PFSK-1 (cell line): ENCODE measurements at regions not wholly inside any gene's neighbourhood (a gene's known extent, or its start where the extent isn't known, plus 50 kb on each side); places are given as distances from the start of the nearest gene placed in this dataset.

Experiments
- FOXP2 ChIP-seq: optimal IDR thresholded peaks from 2 replicates; pipeline ENCODE3; 2011; ENCODE audit warnings: borderline replicate concordance, control low read depth, inconsistent platforms; ENCODE audit not compliant: insufficient read depth; ENCODE audit errors: extremely low read length, extremely low read depth
- POLR2AphosphoS5 ChIP-seq: IDR thresholded peaks from 2 replicates; pipeline ENCODE4 v1.6.1; 2012; ENCODE audit warnings: low read depth, mild to moderate bottlenecking, control low read depth, low read length, moderate library complexity
- REST ChIP-seq, 2 experiments: IDR thresholded peaks; 2 replicates each; pipeline versions ENCODE4 v1.6.1 to v1.8.0; 2011 to 2012; ENCODE audit warnings: low read depth in 2 of 2, low read length in 2 of 2, control low read depth in 1 of 2, inconsistent platforms in 1 of 2, mild to moderate bottlenecking in 1 of 2, moderate library complexity in 1 of 2; ENCODE audit not compliant: insufficient read depth in 1 of 2
- SIN3A ChIP-seq: IDR thresholded peaks from 2 replicates; pipeline ENCODE4 v1.6.1; 2012; ENCODE audit warnings: mild to moderate bottlenecking, low read length, moderate library complexity, borderline replicate concordance; ENCODE audit not compliant: insufficient read depth
- TAF1 ChIP-seq: IDR thresholded peaks from 2 replicates; pipeline ENCODE4 v1.6.1; 2012; ENCODE audit warnings: low read length, control low read depth, borderline replicate concordance; ENCODE audit not compliant: insufficient read depth

- TF ChIP-seq REST (IDR thresholded peaks at IDR 0.05; ENCODE audit: insufficient read depth in 1 of 2, low read depth in 2 of 2, low read length in 2 of 2) (no peak), FOXP2 (no peak), POLR2AphosphoS5 (no peak), TAF1 (no peak)
These were observed 413.0 kb downstream of the MTX2 start for GRCh38 chr2:176682278-176682677.

- TF ChIP-seq POLR2AphosphoS5 = no peak
- TF ChIP-seq TAF1 = no peak
- no peak for TF ChIP-seq FOXP2
- no peak for TF ChIP-seq REST (IDR thresholded peaks at IDR 0.05; ENCODE audit: insufficient read depth in 1 of 2, low read depth in 2 of 2, low read length in 2 of 2)
These were observed 414.4 kb downstream of the MTX2 start for GRCh38 chr2:176683618-176684111.

GRCh38 chr2:176685908-176686307 lies 416.7 kb downstream of the MTX2 start:
- TF ChIP-seq SIN3A (no peak), POLR2AphosphoS5 (no peak), TAF1 (no peak), REST (IDR thresholded peaks at IDR 0.05; ENCODE audit: insufficient read depth in 1 of 2, low read depth in 2 of 2, low read length in 2 of 2) (no peak), FOXP2 (no peak)

GRCh38 chr2:176686328-176686727 lies 417.1 kb downstream of the MTX2 start:
- TF ChIP-seq FOXP2 (no peak), SIN3A (no peak), TAF1 (no peak), REST (IDR thresholded peaks at IDR 0.05; ENCODE audit: insufficient read depth in 1 of 2, low read depth in 2 of 2, low read length in 2 of 2) (no peak), POLR2AphosphoS5 (no peak)

GRCh38 chr2:176687342-176687741 lies 418.1 kb downstream of the MTX2 start:
- no peak for TF ChIP-seq TAF1
